Chondrocyte (in vitro differentiated cells): ENCODE measurements at regions not wholly inside any gene's neighbourhood (a gene's known extent, or its start where the extent isn't known, plus 50 kb on each side); places are given as distances from the start of the nearest gene placed in this dataset.
A peak's percentile ranks its signal among the peaks of the same experiment; 100 is the strongest.

Experiments used
- DNase-seq: peaks from one replicate; pipeline ENCODE4 v3.0.0; 2021; ENCODE audit warnings: mixed read lengths, low spot score
- H3K27ac Mint-ChIP-seq: one replicate; pipeline ENCODE4 v1.8.0; 2021; ENCODE audit warnings: mild to moderate bottlenecking, moderate library complexity, mixed read lengths; ENCODE audit not compliant: unreplicated experiment
- H3K27me3 Mint-ChIP-seq: 2 replicates; pipeline ENCODE4 v1.8.0; 2021; ENCODE audit warnings: low read depth, mixed read lengths
- H3K36me3 Mint-ChIP-seq: 2 replicates; pipeline ENCODE4 v1.8.0; 2021; ENCODE audit warnings: low read depth, mixed read lengths
- H3K4me1 Mint-ChIP-seq: 2 replicates; pipeline ENCODE4 v1.8.0; 2021; ENCODE audit warnings: low read depth, mild to moderate bottlenecking, mixed read lengths
- H3K4me3 Mint-ChIP-seq: one replicate; pipeline ENCODE4 v1.8.0; 2021; ENCODE audit warnings: mild to moderate bottlenecking, moderate library complexity, mixed read lengths; ENCODE audit not compliant: unreplicated experiment
- H3K9me3 Mint-ChIP-seq: 2 replicates; pipeline ENCODE4 v1.8.0; 2021; ENCODE audit warnings: low read depth, mixed read lengths
- CTCF ChIP-seq: fragments of 200-600 bp; sonication (generic); IDR thresholded peaks from 2 replicates; pipeline ENCODE4 v1.5.0; 2021; ENCODE audit warnings: antibody characterized with exemption, mild to moderate bottlenecking, moderate library complexity

GRCh38 chr16:77592021-77592420 lies 130.3 kb upstream of the NUDT7 start:
- no peaks in the 10 kb centered on the region for H3K36me3 Mint-ChIP-seq
- H3K27ac Mint-ChIP-seq, result no peak overlapping the region
- H3K4me3 Mint-ChIP-seq, result no peak overlapping the region
- H3K9me3 Mint-ChIP-seq, result peaks cover under 1% of the 10 kb centered on the region
- no peak for DNase-seq
- H3K27me3 Mint-ChIP-seq, result peaks cover 19% of the 10 kb centered on the region
- H3K4me1 Mint-ChIP-seq, result peaks cover 6% of the 10 kb centered on the region
- TF ChIP-seq CTCF, result no peak

- H3K4me1 Mint-ChIP-seq, result peaks cover 6% of the 10 kb centered on the region
- no peak for DNase-seq
- peaks cover 4% of the 10 kb centered on the region for H3K9me3 Mint-ChIP-seq
- H3K27me3 Mint-ChIP-seq, result peaks cover 20% of the 10 kb centered on the region
- no peak overlapping the region for H3K27ac Mint-ChIP-seq
- TF ChIP-seq CTCF, result no peak
- no peaks in the 10 kb centered on the region for H3K36me3 Mint-ChIP-seq
- H3K4me3 Mint-ChIP-seq, result no peak overlapping the region
These were observed 128.3 kb upstream of the NUDT7 start for GRCh38 chr16:77594057-77594456.

- Mint-ChIP-seq H3K9me3 (peaks cover 4% of the 10 kb centered on the region), H3K27ac (no peak overlapping the region), H3K4me3 (no peak overlapping the region), H3K27me3 (peaks cover 20% of the 10 kb centered on the region), H3K36me3 (no peaks in the 10 kb centered on the region), H3K4me1 (no peaks in the 10 kb centered on the region)
- no peak for TF ChIP-seq CTCF
- DNase-seq, result no peak
These were observed 127.3 kb upstream of the NUDT7 start for GRCh38 chr16:77594799-77595596.

- Mint-ChIP-seq H3K9me3 (peaks cover 9% of the 10 kb centered on the region), H3K27ac (no peak overlapping the region), H3K36me3 (no peaks in the 10 kb centered on the region), H3K27me3 (peaks cover 20% of the 10 kb centered on the region), H3K4me1 (no peaks in the 10 kb centered on the region), H3K4me3 (no peak overlapping the region)
- no peak for DNase-seq
- no peak for TF ChIP-seq CTCF
These were observed 126.1 kb upstream of the NUDT7 start for GRCh38 chr16:77596261-77596660.

- peaks cover 9% of the 10 kb centered on the region for H3K9me3 Mint-ChIP-seq
- no peaks in the 10 kb centered on the region for H3K36me3 Mint-ChIP-seq
- H3K27ac Mint-ChIP-seq, result no peak overlapping the region
- H3K27me3 Mint-ChIP-seq, result peaks cover 26% of the 10 kb centered on the region
- H3K4me3 Mint-ChIP-seq, result no peak overlapping the region
- TF ChIP-seq CTCF, result peak; percentile 80
- no peak for DNase-seq
- H3K4me1 Mint-ChIP-seq, result no peaks in the 10 kb centered on the region
These were observed 122.4 kb upstream of the NUDT7 start for GRCh38 chr16:77599793-77600415.
